ENCODE measurements at regions not wholly inside any gene's neighbourhood (a gene's known extent, or its start where the extent isn't known, plus 50 kb on each side); places are given as distances from the start of the nearest gene placed in this dataset.

GRCh38 chr4:105075045-105075444 is 71.6 kb upstream of the TET2 start:
- Histone ChIP-seq H3K4me3 (replicated peaks; ENCODE audit: low read depth, low read length) (no peak overlapping the region), H3K27me3 (replicated peaks; ENCODE audit: control insufficient read depth, insufficient read depth, low read length) (no peaks in the 10 kb centered on the region), H3K36me3 (ENCODE audit: control insufficient read depth, insufficient read depth, low read length) (no peaks in the 10 kb centered on the region)
- TF ChIP-seq CTCF (IDR thresholded peaks at IDR 0.05; ENCODE audit: insufficient read depth, low read length, poor library complexity, severe bottlenecking): no peak
- DNase-seq (ENCODE audit: extremely low read depth, insufficient read length): no peak

GRCh38 chr4:105088110-105088879 is 58.4 kb upstream of the TET2 start:
- no peaks in the 10 kb centered on the region for H3K27me3 ChIP-seq (replicated peaks; ENCODE audit: control insufficient read depth, insufficient read depth, low read length)
- no peak overlapping the region for H3K4me3 ChIP-seq (replicated peaks; ENCODE audit: low read depth, low read length)
- no peaks in the 10 kb centered on the region for H3K36me3 ChIP-seq (ENCODE audit: control insufficient read depth, insufficient read depth, low read length)
- no peak for DNase-seq (ENCODE audit: extremely low read depth, insufficient read length)
- TF ChIP-seq CTCF (IDR thresholded peaks at IDR 0.05; ENCODE audit: insufficient read depth, low read length, poor library complexity, severe bottlenecking): no peak

- H3K4me3 ChIP-seq (replicated peaks; ENCODE audit: low read depth, low read length): no peak overlapping the region
- no peak for TF ChIP-seq CTCF (IDR thresholded peaks at IDR 0.05; ENCODE audit: insufficient read depth, low read length, poor library complexity, severe bottlenecking)
- H3K36me3 ChIP-seq (ENCODE audit: control insufficient read depth, insufficient read depth, low read length): no peaks in the 10 kb centered on the region
- no peak for DNase-seq (ENCODE audit: extremely low read depth, insufficient read length)
- no peaks in the 10 kb centered on the region for H3K27me3 ChIP-seq (replicated peaks; ENCODE audit: control insufficient read depth, insufficient read depth, low read length)
These were observed 54.3 kb upstream of the TET2 start for GRCh38 chr4:105092356-105092755.

GRCh38 chr4:105092768-105093167 is 53.9 kb upstream of the TET2 start:
- H3K27me3 ChIP-seq (replicated peaks; ENCODE audit: control insufficient read depth, insufficient read depth, low read length): no peaks in the 10 kb centered on the region
- H3K36me3 ChIP-seq (ENCODE audit: control insufficient read depth, insufficient read depth, low read length): no peaks in the 10 kb centered on the region
- no peak for DNase-seq (ENCODE audit: extremely low read depth, insufficient read length)
- H3K4me3 ChIP-seq (replicated peaks; ENCODE audit: low read depth, low read length): no peak overlapping the region
- TF ChIP-seq CTCF (IDR thresholded peaks at IDR 0.05; ENCODE audit: insufficient read depth, low read length, poor library complexity, severe bottlenecking): no peak

- H3K36me3 ChIP-seq (ENCODE audit: control insufficient read depth, insufficient read depth, low read length): no peaks in the 10 kb centered on the region
- H3K4me3 ChIP-seq (replicated peaks; ENCODE audit: low read depth, low read length): no peak overlapping the region
- no peak for TF ChIP-seq CTCF (IDR thresholded peaks at IDR 0.05; ENCODE audit: insufficient read depth, low read length, poor library complexity, severe bottlenecking)
- DNase-seq (ENCODE audit: extremely low read depth, insufficient read length): no peak
- no peaks in the 10 kb centered on the region for H3K27me3 ChIP-seq (replicated peaks; ENCODE audit: control insufficient read depth, insufficient read depth, low read length)
These were observed 52.7 kb upstream of the TET2 start for GRCh38 chr4:105093975-105094374.

All from GM06990 (cell line).